GM19240 (cell line): ENCODE measurements at regions not wholly inside any gene's neighbourhood (a gene's known extent, or its start where the extent isn't known, plus 50 kb on each side); places are given as distances from the start of the nearest gene placed in this dataset.

Experiments
- DNase-seq: peaks from one replicate; pipeline ENCODE4 v3.0.0; 2011; ENCODE audit warnings: low spot score; ENCODE audit not compliant: insufficient read length

- no peak for DNase-seq
Measured at GRCh38 chr2:175468431-175469098, 287.1 kb upstream of the ATP5MC3 start.

GRCh38 chr2:175465101-175465500, 283.6 kb upstream of the ATP5MC3 start:
- DNase-seq, result no peak

- DNase-seq, result no peak
Measured at GRCh38 chr2:175464311-175464670, 282.8 kb upstream of the ATP5MC3 start.

GRCh38 chr2:175463589-175464310, 282.2 kb upstream of the ATP5MC3 start:
- no peak for DNase-seq

- no peak for DNase-seq
Measured at GRCh38 chr2:175463169-175463568, 281.7 kb upstream of the ATP5MC3 start.

GRCh38 chr2:175462246-175462645, 280.7 kb upstream of the ATP5MC3 start:
- no peak for DNase-seq

- no peak for DNase-seq
Measured at GRCh38 chr2:175461839-175462238, 280.3 kb upstream of the ATP5MC3 start.

- no peak for DNase-seq
Measured at GRCh38 chr2:175457895-175458448, 276.5 kb upstream of the ATP5MC3 start.

GRCh38 chr2:175454953-175455389, 273.5 kb upstream of the ATP5MC3 start:
- DNase-seq, result no peak

GRCh38 chr2:175450029-175450760, 268.7 kb upstream of the ATP5MC3 start:
- no peak for DNase-seq

- DNase-seq, result no peak
Measured at GRCh38 chr2:175449616-175450015, 268.1 kb upstream of the ATP5MC3 start.

- no peak for DNase-seq
Measured at GRCh38 chr2:175446201-175446600, 264.7 kb upstream of the ATP5MC3 start.

GRCh38 chr2:175445281-175445680, 263.8 kb upstream of the ATP5MC3 start:
- DNase-seq, result no peak

- no peak for DNase-seq
Measured at GRCh38 chr2:175442441-175442840, 260.9 kb upstream of the ATP5MC3 start.

- DNase-seq, result no peak
Measured at GRCh38 chr2:175441181-175441761, 259.8 kb upstream of the ATP5MC3 start.

GRCh38 chr2:175439416-175439815, 257.9 kb upstream of the ATP5MC3 start:
- DNase-seq, result no peak

- no peak for DNase-seq
Measured at GRCh38 chr2:175437167-175437566, 255.7 kb upstream of the ATP5MC3 start.

GRCh38 chr2:175436076-175436475, 254.6 kb upstream of the ATP5MC3 start:
- no peak for DNase-seq

- DNase-seq, result no peak
Measured at GRCh38 chr2:175435012-175435411, 253.5 kb upstream of the ATP5MC3 start.

- no peak for DNase-seq
Measured at GRCh38 chr2:175432793-175433192, 251.3 kb upstream of the ATP5MC3 start.

- no peak for DNase-seq
Measured at GRCh38 chr2:175432021-175432420, 250.5 kb upstream of the ATP5MC3 start.
